SU-DHL-6 (cell line): ENCODE measurements at regions not wholly inside any gene's neighbourhood (a gene's known extent, or its start where the extent isn't known, plus 50 kb on each side); places are given as distances from the start of the nearest gene placed in this dataset.

Experiments
- H2AFZ ChIP-seq: fragments of 200-600 bp; sonication (generic); 2 replicates; pipeline ENCODE4 v1.6.1; 2014; ENCODE audit warnings: low read depth, mild to moderate bottlenecking, moderate library complexity, mixed read lengths, antibody characterized with exemption, low read length; ENCODE audit not compliant: severe bottlenecking
- H3F3A ChIP-seq: fragments of 200-600 bp; shearing (Covaris generic); 2 replicates; pipeline ENCODE4 v1.6.0; 2016; ENCODE audit warnings: antibody characterized with exemption, mild to moderate bottlenecking; ENCODE audit not compliant: insufficient read depth
- H3K27ac ChIP-seq: fragments of 200-600 bp; sonication (generic); 2 replicates; pipeline ENCODE4 v1.5.1; 2016; ENCODE audit warnings: low read depth, mild to moderate bottlenecking, low read length, moderate library complexity, mixed read lengths
- H3K27me3 ChIP-seq: fragments of 200-600 bp; sonication (generic), shearing (Covaris generic); 2 replicates; pipeline ENCODE4 v1.6.0; 2014; ENCODE audit warnings: mild to moderate bottlenecking, low read length
- H3K36me3 ChIP-seq: fragments of 200-600 bp; sonication (generic); 2 replicates; pipeline ENCODE4 v1.6.1; 2014; ENCODE audit warnings: mild to moderate bottlenecking, low read length, mixed read lengths
- H3K4me2 ChIP-seq: fragments of 300-600, 200-600 bp; shearing (Covaris generic), sonication (generic); 2 replicates; pipeline ENCODE4 v1.6.0; 2014; ENCODE audit warnings: low read length, low read depth, mild to moderate bottlenecking; ENCODE audit not compliant: poor library complexity, severe bottlenecking
- H3K4me3 ChIP-seq: fragments of 200-600 bp; sonication (generic); 2 replicates; pipeline ENCODE4 v1.5.1; 2014; ENCODE audit warnings: antibody characterized with exemption, low read length, mild to moderate bottlenecking, mixed read lengths; ENCODE audit not compliant: insufficient read depth, poor library complexity, severe bottlenecking
- H3K79me2 ChIP-seq: fragments of 200-600 bp; sonication (generic); 2 replicates; pipeline ENCODE4 v1.6.1; 2014; ENCODE audit warnings: mild to moderate bottlenecking, low read length, moderate library complexity; ENCODE audit not compliant: insufficient read depth
- H3K9ac ChIP-seq: fragments of 200-600 bp; sonication (generic); 2 replicates; pipeline ENCODE4 v1.7.0; 2014; ENCODE audit warnings: mild to moderate bottlenecking, low read length
- H3K9me2 ChIP-seq: fragments of 200-600 bp; sonication (generic); replicated peaks from 2 replicates; pipeline ENCODE4 v1.6.1; 2014; ENCODE audit warnings: low read length; ENCODE audit not compliant: insufficient read depth
- H3K9me3 ChIP-seq: fragments of 200-600 bp; sonication (generic); 2 replicates; pipeline ENCODE4 v1.6.1; 2014; ENCODE audit warnings: low read length, mixed read lengths; ENCODE audit not compliant: insufficient read depth
- H4K20me1 ChIP-seq: fragments of 200-600 bp; sonication (generic); 2 replicates; pipeline ENCODE4 v1.6.1; 2014; ENCODE audit warnings: low read depth, mild to moderate bottlenecking, antibody characterized with exemption, low read length, moderate library complexity, mixed read lengths
- CTCF ChIP-seq: fragments of 200-600 bp; sonication (generic); IDR thresholded peaks from one replicate; pipeline ENCODE4 v1.5.1; 2017; ENCODE audit warnings: antibody characterized with exemption, mild to moderate bottlenecking, low read length, moderate library complexity; ENCODE audit not compliant: insufficient read depth, poor library complexity, severe bottlenecking
- EZH2phosphoT487 ChIP-seq: fragments of 200-600 bp; sonication (generic), shearing (Covaris generic); conservative IDR thresholded peaks from 2 replicates; pipeline ENCODE4 v1.6.1; 2018; ENCODE audit warnings: mild to moderate bottlenecking, antibody characterized with exemption, low read length, moderate library complexity, mixed read lengths

- Histone ChIP-seq H3F3A (no peaks in the 10 kb centered on the region), H3K4me3 (no peak overlapping the region), H3K9me3 (no peaks in the 10 kb centered on the region), H3K27ac (no peak overlapping the region), H3K9ac (no peak overlapping the region), H3K27me3 (no peaks in the 10 kb centered on the region), H3K9me2 (no peaks in the 10 kb centered on the region), H3K4me2 (no peak overlapping the region), H2AFZ (no peak overlapping the region), H3K36me3 (no peaks in the 10 kb centered on the region), H3K79me2 (no peaks in the 10 kb centered on the region), H4K20me1 (no peaks in the 10 kb centered on the region)
- TF ChIP-seq CTCF = no peak
- no peak for TF ChIP-seq EZH2phosphoT487
Observed at GRCh38 chr2:195151711-195152110, 505.3 kb upstream of the SLC39A10 start.

GRCh38 chr2:195150819-195151218, 506.2 kb upstream of the SLC39A10 start:
- no peak for TF ChIP-seq CTCF
- TF ChIP-seq EZH2phosphoT487 = no peak
- H3K27ac ChIP-seq = no peak overlapping the region
- H3K27me3 ChIP-seq = no peaks in the 10 kb centered on the region

GRCh38 chr2:195148004-195148403, 509.0 kb upstream of the SLC39A10 start:
- Histone ChIP-seq H3K79me2 (no peaks in the 10 kb centered on the region), H3K36me3 (no peaks in the 10 kb centered on the region), H3K4me3 (no peak overlapping the region), H3K9me3 (no peaks in the 10 kb centered on the region), H3K9ac (no peak overlapping the region), H3F3A (no peaks in the 10 kb centered on the region), H3K9me2 (no peaks in the 10 kb centered on the region), H2AFZ (no peak overlapping the region), H3K27me3 (no peaks in the 10 kb centered on the region), H4K20me1 (no peaks in the 10 kb centered on the region), H3K4me2 (no peak overlapping the region), H3K27ac (no peak overlapping the region)
- TF ChIP-seq EZH2phosphoT487 (no peak), CTCF (no peak)

More at GRCh38 chr2:195150819-195151218, 506.2 kb upstream of the SLC39A10 start:
- H3K9ac ChIP-seq = no peak overlapping the region
- H3K4me3 ChIP-seq = no peak overlapping the region
- no peaks in the 10 kb centered on the region for H3K9me3 ChIP-seq
- no peaks in the 10 kb centered on the region for H3K36me3 ChIP-seq
- H3K79me2 ChIP-seq = no peaks in the 10 kb centered on the region
- no peaks in the 10 kb centered on the region for H3F3A ChIP-seq
- H3K4me2 ChIP-seq = no peak overlapping the region
- H2AFZ ChIP-seq = no peak overlapping the region
- no peaks in the 10 kb centered on the region for H4K20me1 ChIP-seq
- no peaks in the 10 kb centered on the region for H3K9me2 ChIP-seq
